OCI-M2 (cell line): ENCODE measurements at regions not wholly inside any gene's neighbourhood (a gene's known extent, or its start where the extent isn't known, plus 50 kb on each side); places are given as distances from the start of the nearest gene placed in this dataset.

Experiments used
- DNase-seq: peaks from one replicate; lab custom pipeline; 2025; ENCODE audit not compliant: unreplicated experiment; lab: John Stamatoyannopoulos, UW

DNA sequence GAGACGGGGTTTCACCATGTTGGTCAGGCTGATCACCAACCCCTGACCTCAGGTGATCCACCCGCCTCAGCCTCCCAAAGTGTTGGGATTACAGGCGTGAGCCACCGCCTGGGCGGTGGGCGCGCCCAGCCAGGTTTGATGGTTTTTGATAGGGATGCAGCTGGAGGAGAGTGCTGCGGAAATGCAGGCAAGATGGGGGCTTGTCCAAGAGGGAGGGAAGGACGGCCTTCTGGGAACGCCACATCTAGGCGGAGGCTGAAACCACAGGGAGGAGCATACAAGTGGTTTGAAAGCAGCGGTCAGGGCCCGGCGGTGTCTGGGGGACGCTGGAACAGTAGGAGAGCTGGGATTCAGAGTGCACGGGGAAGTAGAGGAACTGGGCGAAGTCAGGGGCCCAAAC lies 134.6 kb downstream of the VRK1 start:
- no peak for DNase-seq

DNA sequence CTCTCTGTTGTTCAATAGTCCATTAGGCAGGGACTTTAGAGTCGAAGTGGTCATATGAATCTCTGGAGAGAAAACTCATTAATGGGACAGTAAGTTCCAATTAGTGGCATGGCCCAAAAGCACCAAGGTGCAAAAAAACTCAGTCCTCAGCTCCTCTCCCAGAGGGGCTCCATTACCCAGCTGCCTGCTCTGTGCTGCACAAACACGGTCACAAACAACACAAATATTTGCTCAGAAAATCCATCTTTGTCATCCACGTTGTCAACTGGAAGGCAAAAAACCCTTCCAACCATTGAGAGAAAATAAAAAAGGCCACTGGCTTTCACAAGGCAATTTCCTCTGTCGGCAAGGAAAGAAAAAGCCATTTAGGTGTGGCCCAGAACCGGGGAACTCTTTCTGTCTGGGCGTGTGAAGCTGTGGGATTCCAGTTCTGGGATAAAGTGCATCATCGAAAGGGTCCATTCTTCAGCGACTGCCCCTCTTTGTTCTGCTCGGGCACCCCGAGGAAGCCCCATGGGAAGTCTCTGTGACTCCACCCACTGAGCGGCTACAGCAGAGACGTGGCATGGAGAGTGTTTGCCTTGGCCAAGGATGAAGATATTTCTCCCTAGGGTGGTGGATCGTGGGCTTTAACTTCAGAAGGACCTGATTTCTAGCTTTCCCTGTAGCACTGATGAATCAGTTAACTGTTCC lies 137.6 kb downstream of the VRK1 start:
- DNase-seq: no peak

DNA sequence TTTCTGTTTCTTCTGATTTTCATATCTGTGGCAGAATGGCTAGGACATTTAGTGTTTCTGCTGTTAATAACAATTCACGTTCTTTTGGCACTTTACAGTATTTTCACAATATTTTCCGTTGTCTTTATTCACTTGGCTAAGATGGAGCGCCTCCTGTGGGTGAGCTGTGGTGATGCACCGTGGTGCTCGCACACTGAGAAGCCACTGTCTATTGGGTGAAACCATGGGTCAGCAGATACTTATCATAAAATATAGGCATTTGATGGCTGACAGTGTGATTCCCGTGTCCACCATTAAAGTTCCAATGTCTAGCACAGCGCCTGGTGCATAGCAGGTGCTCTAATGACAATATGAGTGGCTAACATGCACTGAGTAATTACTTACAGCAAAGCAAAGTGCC lies 141.8 kb downstream of the VRK1 start:
- DNase-seq: no peak

DNA sequence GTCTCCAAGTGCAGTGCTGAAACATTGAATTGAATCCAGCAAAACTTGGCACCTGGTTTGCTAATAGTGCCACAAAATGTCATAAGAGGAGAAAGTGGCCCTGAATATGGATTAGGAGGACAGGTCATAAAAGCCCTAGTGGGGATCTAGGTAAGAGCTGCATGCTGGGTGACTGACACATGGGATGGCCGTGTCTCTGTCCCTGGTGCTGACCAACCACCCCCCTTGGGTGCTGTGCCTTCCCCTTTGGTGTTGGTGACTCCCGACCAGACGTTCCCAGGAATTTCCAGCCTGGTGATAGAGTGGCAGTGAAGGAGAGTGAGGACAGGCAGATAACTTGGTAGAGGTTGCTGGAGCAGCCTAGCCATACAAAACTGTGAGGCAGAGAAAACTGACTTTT lies 142.8 kb downstream of the VRK1 start:
- DNase-seq: no peak

DNA sequence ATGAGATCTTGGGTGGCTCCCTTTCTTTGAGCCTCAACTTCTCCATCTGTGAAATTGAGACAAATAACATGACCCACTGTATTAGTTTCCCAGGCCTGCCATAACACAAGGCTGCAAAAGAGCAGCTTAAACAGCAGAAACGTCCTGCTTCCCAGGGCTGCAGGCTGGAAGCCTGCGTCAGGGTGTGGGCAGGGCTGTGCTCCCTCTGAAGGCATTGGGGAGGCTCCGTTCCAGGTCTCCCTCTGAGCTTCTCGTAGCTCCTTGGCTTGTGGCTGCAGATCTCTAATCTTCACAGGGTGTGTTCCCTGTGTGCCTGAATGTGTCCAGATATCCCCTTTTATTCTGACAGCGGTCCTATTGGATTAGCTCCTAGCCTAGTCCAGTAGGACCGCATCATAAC lies 147.1 kb downstream of the VRK1 start:
- DNase-seq: no peak

DNA sequence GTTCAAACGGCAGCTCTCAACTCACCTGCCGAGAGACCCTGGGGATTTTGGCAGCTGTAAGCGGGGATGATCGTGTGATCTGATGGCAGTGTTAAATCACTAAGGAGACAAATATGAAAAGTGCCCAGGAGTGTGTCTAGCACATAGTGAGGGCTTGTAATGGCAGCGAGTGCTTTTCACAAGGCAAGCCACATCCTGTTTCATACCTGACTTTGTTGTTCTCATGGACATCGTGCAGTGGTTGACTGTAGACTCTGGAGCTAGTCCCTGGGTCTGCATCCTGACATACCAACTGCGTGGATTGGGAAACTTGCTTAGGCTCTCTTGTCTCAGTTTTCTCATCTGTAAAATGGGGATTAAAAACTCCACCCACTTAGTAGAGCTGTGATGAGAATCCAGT lies 148.5 kb downstream of the VRK1 start:
- DNase-seq: no peak

DNA sequence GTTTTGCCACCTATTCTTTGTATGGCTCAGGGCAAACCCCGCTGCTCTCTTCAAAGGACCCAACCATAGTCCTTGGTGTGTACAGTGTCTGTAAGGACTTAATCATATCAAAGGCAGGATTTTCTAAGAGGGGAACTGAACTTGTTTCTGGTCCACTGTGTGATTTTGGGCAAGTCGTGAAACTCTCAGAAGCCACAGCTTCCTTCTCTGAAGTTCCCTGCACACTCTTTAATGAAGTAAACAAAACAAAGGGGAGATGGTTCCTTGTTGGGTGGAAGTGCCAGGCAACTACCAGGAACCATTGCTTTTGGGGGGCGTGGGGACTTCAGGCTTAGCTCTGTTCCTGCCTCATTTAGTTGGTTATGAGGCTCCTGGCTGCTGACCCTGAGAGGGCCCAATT lies 152.4 kb downstream of the VRK1 start:
- no peak for DNase-seq

DNA sequence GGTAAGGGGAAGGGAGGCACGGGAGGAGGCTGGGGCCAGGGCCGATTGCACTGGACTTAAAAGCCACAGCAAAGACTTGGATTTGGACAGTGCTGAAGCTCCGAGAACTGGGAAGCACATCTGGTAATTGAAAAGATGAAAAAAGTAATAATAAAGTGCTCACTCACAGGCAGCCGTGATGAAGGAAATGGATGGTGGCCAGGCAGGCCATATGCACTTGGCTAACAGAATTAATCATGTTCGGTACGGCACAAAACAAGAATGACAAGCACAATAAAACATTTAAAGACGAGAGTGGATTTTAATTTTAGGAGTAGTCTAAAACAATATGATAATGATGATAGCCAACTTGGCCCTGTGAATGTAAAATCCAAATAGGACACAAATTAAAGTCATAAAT lies 154.3 kb downstream of the VRK1 start:
- no peak for DNase-seq

DNA sequence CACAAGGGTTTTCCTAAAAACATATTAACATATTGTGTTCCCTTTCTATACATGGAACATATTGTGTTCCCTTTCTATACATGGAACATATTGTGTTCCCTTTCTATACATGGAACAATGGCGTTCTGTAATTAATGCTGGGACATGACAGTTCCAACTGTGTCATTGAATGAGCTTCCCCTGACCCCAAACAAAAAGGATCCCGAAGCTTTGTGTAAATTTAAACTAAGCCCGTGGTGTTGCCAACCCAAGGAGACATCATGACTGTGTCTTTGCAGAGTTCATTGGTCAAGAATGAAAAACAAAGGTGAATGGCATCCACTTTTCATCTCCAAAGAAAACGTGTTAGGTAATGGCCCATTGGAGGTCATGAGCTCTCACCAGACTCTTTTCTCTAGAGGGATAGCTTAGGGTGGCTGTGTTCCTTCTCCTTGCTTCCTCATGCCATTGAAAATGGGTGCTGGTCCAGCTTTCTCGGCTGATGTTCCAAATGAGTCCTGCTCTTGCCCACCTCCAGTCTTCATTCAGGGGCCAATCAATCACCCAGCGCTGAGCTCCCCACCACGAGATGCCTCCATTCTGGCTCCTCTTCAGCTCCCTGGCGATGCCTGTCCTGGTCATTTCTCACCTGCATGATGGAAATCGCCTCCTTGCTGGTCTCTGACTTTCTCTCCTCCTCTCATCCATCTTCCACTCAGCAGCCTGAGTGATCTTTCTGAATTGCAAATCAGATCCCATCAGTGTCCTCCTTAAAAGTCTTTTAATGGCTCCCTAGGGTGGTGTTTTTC lies 156.1 kb downstream of the VRK1 start:
- no peak for DNase-seq

DNA sequence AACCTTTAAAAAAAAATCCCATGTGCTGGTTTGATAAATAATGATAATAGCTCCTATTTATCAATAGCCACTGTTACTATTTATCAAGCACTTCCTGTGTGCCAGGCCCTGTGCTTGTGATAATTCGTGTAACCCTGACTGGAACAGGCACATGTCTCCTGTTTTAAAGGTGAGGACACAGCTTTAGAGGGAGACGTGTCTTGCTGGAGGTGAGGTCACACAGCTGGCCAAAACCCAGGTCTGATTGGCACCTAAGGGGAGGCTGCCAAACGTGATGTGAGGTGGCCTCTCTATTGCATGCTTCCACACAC lies 156.6 kb downstream of the VRK1 start:
- DNase-seq: no peak

DNA sequence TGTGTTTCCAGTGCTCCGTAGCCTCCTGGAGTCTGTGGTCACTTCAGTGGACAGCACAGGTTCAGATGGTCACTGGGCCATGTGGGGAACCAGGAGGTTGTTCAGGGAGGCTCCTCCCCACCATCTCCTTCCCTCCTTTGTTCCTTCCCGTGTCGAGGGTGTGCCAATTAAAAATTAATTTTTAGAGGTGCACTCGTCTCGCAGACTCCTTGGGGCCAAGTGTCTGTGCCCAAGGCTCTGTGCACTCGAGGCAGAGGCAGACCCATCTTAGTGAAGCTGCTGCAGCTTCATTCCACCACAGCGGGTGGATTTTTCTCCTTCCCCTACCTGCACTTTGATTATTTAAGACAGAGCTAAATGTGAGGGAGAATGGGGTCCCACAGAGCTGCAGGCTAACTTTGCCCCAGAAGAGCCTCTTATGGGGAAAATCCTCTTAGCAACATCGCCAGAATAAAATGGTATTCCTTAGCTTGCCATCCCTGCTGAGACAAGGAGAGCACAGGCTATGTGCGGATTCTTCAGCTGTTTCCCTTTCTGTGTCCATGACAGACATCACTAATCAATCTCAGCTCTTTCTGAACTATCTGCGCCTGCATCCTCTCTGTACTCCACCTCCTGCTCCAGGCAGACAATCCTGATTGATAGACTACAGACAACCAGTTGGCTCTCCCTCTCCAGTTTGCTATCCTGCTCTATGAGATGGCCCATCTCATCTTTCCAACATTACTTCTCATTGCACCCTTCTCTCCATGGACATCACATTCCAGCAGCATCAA lies 159.5 kb downstream of the VRK1 start:
- no peak for DNase-seq

DNA sequence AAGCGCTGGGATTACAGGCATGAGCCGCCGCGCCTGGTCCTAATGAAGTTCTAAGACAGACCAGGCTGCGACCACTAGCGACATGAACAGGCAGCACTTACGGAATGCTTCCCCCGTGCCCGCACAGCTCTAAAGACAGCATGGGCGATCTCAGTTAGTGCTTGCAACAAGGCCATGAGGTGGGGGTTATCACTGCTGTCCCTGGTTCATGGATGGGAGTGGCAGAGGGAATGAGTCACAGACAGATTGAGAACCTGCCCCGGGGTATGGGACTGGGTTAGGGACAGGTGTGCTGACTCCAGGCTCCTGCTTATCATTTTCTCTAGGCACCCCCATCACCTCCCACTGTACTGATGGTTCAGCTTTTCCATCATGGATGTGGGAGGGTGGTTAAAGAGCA lies 160.9 kb downstream of the VRK1 start:
- DNase-seq: no peak

DNA sequence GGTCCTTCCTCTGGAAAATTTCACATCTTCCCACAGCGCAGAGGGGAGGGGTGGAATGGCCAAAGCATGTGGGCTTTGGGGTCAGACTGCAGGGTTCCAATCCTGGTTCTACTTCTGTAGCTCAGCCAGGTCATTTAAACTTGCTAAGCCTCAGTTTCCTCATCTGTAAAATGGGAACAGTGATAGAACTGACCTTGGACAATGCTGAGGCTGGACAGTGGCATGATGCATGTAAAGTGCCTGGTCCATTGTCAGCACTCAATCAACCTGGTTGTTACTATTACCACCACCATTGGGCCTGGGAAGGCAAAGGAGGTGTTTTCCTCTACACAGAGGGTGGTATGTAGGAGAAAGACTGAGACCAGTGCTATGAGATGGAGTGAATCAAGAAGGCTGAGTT lies 162.8 kb downstream of the VRK1 start:
- DNase-seq: no peak

DNA sequence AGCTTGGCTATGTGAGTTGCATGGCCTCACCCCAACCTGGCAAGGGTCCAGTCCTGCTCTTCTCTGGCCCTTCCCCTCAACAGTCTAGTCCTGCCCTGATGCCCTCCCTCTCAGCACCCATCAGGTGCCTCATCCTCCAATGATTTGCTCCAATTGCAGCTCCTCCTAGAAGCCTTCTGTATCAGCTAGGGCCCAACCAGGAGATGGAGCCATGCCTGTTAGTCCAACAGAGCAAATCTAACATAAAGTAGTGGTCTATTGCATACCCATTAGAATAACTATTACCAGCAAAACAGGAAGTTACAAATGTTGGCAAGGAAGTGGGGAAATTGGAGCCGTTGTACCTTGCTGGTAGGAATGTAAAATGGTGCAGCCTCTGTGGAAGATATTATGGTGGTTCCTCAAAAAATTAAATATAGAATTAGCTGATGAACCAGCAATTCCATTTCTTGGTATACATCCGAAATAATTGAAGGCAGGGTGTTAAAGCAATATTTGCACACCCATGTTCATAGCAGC lies 163.5 kb downstream of the VRK1 start:
- DNase-seq: no peak

DNA sequence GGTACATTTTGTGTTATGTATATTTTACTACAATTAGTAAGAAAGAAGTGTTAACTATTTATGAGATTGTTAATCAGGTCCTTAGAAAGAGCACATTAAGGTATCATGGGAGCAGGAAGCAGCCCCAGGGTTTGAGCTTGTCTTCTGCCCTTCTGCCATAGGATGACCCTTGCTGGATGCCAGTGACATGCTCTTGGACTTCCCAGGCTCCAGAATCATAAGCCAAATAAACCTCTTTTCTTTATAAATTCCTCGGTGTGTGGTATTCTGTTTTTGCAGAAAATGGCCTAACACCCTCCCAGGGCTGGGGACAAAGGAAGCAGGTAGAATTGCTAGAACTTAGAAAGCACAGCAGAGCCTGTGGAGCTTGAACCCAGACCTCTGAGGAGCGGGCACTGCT lies 164.7 kb downstream of the VRK1 start:
- no peak for DNase-seq

DNA sequence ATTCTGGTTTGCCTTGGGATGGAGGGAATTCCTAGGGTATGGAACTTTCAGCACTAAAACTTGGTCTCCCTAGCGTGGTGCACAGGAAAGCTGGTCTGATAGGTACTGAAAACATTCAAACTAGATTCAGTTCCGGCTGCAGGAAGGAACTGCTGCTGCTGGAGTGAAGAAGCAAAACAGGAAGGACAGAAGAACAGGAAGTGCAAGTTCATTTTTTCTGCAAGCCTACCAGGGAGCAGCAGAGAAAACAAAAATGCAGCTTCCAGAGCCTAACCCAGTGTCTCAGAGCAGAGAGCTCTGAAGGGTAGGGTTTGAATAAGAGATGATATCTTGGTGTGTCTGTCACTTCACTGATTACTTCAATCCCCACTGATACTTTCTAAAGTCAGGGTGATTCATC lies 165.2 kb downstream of the VRK1 start:
- DNase-seq: no peak

DNA sequence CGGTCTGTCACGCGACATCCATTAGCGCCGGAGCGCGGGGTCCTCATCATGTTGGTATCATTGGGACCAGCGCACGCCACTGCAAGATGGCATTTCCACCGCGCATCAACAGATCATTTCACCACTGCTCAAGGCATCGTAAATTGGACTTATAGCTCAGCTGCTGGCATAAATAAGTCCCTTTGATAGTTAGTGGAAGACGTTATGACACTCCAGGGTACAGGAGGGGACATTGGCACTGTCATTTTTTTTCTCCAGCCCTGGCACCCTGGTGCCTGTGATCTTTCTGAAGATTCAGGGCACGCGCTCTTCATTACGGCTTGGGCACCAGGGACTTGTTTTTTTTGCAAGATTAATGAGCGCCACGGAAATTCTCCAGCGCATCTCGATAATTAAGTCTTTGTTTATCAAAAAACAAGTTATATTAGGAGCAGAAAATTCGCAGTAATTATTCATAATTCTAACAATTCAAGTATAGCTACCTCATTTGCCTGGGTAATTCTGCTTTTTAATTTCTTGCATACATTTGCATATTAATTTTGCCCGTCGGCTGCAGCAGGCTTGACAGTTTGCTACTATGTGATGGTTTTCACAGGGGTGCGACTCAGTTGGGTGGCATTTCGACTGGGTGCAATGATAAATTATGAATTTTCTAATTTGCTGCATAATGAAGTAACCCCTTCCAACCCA lies 167.7 kb downstream of the VRK1 start:
- DNase-seq: no peak

DNA sequence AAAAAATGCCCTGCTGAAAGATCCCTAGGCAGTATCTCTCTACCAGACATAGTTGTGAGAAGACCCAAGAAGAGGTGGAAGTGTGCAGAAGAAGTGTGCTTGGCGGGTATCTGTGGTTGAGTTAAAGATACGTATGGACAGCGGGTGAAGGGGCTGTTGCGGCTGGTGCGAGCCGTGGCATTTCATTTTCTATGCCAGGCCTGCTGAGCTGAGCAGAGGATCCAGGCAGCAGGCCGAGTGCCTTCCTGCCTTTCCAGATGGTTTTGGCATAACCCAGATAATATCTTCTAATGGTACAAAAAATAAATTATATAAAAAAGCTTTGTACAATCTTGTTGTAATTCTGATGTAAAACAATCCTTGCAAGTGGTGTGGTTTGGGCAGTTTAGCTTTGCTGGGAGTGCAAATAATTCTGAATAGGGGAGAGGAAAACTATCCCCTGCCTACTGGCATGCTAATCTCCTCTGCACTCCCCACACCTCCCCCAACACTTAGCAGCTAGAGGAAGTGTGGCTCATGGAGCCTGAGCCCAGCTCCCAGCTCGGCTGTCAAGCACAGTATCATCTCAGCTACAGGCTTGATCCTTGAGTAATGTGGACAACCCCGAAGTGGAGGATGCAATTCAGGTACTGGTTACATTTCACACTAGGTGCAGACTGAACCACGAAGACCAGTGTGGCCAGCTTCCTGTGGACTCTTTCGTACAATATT lies 168.9 kb downstream of the VRK1 start:
- no peak for DNase-seq

DNA sequence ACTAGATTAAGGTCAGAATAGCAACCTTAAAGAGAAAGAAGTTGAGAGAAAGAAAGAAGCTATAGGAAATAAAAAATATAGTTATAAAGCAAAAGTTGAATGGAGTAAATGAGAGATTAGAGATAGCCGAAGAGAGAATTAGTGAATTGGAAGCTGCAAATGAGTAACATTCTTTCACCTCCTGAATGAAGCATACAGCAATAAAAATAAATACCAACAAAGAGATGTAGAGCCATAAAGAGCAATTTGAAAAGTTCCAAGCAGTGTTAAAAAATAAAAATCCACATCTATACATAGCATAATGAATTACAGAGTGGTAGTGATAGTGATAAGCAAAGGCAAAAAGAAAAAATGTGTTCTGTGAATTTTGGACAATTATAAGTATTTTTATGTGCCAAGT lies 177.9 kb downstream of the VRK1 start:
- DNase-seq: no peak

DNA sequence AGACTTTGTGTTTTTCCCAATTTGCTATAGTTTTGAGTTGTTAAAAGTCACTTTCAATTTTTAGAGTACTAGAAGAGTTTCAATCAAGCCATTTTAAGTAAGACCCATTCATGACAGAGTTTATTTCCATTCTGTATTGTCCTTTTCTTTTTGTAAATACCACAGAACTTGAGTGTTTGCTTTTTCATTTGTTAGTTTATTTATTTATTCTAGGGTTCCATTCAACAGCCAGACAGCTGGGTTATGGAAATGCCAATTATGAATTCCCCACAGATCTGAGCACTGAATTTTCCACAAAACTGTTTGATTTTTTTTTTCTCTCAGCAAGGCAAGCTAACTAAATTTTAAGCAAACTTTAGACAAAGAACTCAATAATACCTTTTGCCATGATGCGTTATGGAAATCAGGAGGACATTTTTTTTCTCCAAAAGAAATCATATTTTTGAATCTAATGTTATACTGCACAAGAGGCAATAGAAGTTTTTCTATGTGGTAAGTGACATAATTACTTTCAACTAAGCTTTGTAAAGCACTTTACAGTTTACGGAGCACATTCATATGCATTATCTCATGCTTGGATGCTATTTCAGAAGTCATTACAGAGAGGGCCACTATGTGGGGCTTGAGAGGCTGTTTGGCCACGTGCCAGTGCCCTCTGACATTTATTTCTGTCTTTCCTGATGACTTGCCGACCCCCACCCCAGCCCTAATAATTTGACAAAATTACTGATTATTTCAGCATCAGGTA lies 181.5 kb downstream of the VRK1 start:
- DNase-seq: no peak
